ENCODE measurements at regions not wholly inside any gene's neighbourhood (a gene's known extent, or its start where the extent isn't known, plus 50 kb on each side); places are given as distances from the start of the nearest gene placed in this dataset.

GRCh38 chr9:99369327-99369722 is 147.2 kb downstream of the SEC61B start:
- Histone ChIP-seq H3K36me3 (no peaks in the 10 kb centered on the region), H3K4me1 (ENCODE audit: low read depth) (peaks cover 37% of the 10 kb centered on the region), H3K4me3 (no peak overlapping the region), H3K27ac (peak overlapping the region; percentile 82), H3K27me3 (no peaks in the 10 kb centered on the region), H3K9me3 (ENCODE audit: low read depth) (no peaks in the 10 kb centered on the region)
- DNase-seq (ENCODE audit: low read depth in 1 of 2, low spot score in 1 of 2), result no peak
- TF ChIP-seq, protein P1, sequence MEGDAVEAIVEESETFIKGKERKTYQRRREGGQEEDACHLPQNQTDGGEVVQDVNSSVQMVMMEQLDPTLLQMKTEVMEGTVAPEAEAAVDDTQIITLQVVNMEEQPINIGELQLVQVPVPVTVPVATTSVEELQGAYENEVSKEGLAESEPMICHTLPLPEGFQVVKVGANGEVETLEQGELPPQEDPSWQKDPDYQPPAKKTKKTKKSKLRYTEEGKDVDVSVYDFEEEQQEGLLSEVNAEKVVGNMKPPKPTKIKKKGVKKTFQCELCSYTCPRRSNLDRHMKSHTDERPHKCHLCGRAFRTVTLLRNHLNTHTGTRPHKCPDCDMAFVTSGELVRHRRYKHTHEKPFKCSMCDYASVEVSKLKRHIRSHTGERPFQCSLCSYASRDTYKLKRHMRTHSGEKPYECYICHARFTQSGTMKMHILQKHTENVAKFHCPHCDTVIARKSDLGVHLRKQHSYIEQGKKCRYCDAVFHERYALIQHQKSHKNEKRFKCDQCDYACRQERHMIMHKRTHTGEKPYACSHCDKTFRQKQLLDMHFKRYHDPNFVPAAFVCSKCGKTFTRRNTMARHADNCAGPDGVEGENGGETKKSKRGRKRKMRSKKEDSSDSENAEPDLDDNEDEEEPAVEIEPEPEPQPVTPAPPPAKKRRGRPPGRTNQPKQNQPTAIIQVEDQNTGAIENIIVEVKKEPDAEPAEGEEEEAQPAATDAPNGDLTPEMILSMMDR (IDR thresholded peaks at IDR 0.05; ENCODE audit: low read depth, low read length), result no peak

- H3K27me3 ChIP-seq, result no peaks in the 10 kb centered on the region
- H3K27ac ChIP-seq, result no peak overlapping the region
- no peak for DNase-seq (ENCODE audit: low read depth in 1 of 2, low spot score in 1 of 2)
- peaks cover 37% of the 10 kb centered on the region for H3K4me1 ChIP-seq (ENCODE audit: low read depth)
- no peaks in the 10 kb centered on the region for H3K9me3 ChIP-seq (ENCODE audit: low read depth)
- TF ChIP-seq, protein P1 (IDR thresholded peaks at IDR 0.05; ENCODE audit: low read depth, low read length), result no peak
- H3K36me3 ChIP-seq, result no peaks in the 10 kb centered on the region
- H3K4me3 ChIP-seq, result no peak overlapping the region
Measured at GRCh38 chr9:99370376-99370775, 148.3 kb downstream of the SEC61B start.

GRCh38 chr9:99371376-99371775 is 149.3 kb downstream of the SEC61B start:
- no peak for DNase-seq (ENCODE audit: low read depth in 1 of 2, low spot score in 1 of 2)
- H3K27ac ChIP-seq, result no peak overlapping the region
- H3K4me3 ChIP-seq, result no peak overlapping the region
- H3K9me3 ChIP-seq (ENCODE audit: low read depth), result no peaks in the 10 kb centered on the region
- no peaks in the 10 kb centered on the region for H3K36me3 ChIP-seq
- H3K4me1 ChIP-seq (ENCODE audit: low read depth), result peaks cover 32% of the 10 kb centered on the region
- TF ChIP-seq, protein P1 (IDR thresholded peaks at IDR 0.05; ENCODE audit: low read depth, low read length), result no peak
- H3K27me3 ChIP-seq, result no peaks in the 10 kb centered on the region

GRCh38 chr9:99373912-99374311 is 151.8 kb downstream of the SEC61B start:
- DNase-seq (ENCODE audit: low read depth in 1 of 2, low spot score in 1 of 2), result no peak
- TF ChIP-seq, protein P1 (IDR thresholded peaks at IDR 0.05; ENCODE audit: low read depth, low read length), result no peak
- H3K27me3 ChIP-seq, result no peaks in the 10 kb centered on the region

DNA sequence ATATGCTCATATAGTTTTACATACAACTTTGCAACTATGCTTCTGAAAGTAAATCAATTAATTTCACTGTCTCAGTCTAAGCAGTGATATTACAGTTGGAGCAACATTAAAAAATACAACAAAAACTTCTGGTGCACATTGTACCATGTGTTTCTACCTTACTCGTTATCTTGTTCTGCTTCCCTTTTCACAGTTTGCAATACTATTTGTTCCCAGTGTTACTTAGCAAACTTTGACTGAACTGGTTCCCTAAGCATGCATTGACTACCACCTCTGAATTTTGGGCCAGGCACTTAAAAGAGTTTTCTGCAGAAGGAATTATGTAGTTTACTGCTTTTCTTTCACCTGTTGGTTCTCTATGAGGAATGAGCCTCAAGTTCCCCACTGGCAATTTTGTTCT is 152.7 kb downstream of the SEC61B start:
- Histone ChIP-seq H3K36me3 (no peaks in the 10 kb centered on the region), H3K27me3 (no peaks in the 10 kb centered on the region), H3K27ac (no peak overlapping the region), H3K9me3 (ENCODE audit: low read depth) (no peaks in the 10 kb centered on the region), H3K4me3 (no peak overlapping the region), H3K4me1 (ENCODE audit: low read depth) (peaks cover 1% of the 10 kb centered on the region)
- TF ChIP-seq, protein P1 (IDR thresholded peaks at IDR 0.05; ENCODE audit: low read depth, low read length), result no peak
- no peak for DNase-seq (ENCODE audit: low read depth in 1 of 2, low spot score in 1 of 2)

More at GRCh38 chr9:99373912-99374311, 151.8 kb downstream of the SEC61B start:
- no peaks in the 10 kb centered on the region for H3K9me3 ChIP-seq (ENCODE audit: low read depth)
- H3K4me1 ChIP-seq (ENCODE audit: low read depth), result peaks cover 10% of the 10 kb centered on the region
- no peak overlapping the region for H3K4me3 ChIP-seq
- no peak overlapping the region for H3K27ac ChIP-seq
- no peaks in the 10 kb centered on the region for H3K36me3 ChIP-seq

DNA sequence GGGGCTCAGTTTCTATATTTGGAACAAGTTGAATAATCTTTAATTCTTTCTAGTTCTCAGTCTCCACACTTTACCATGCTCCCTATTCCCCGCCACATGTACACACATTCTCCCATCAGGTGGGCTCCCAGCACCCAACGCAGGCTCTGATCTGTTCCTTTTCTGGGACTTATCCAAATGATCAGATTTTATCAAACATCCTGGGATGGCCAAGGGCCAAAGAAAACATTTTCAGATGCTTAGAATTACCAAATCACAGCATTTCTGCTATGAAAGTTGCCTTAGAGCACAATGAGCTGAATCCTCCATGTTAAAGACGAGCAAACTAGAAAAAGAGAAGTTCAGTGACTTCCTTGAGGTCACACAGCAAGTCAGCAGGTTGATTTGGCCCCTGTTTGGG is 153.4 kb downstream of the SEC61B start:
- H3K4me1 ChIP-seq (ENCODE audit: low read depth), result no peaks in the 10 kb centered on the region
- no peak overlapping the region for H3K27ac ChIP-seq
- H3K27me3 ChIP-seq, result no peaks in the 10 kb centered on the region
- TF ChIP-seq, protein P1 (IDR thresholded peaks at IDR 0.05; ENCODE audit: low read depth, low read length), result no peak
- no peaks in the 10 kb centered on the region for H3K9me3 ChIP-seq (ENCODE audit: low read depth)
- H3K36me3 ChIP-seq, result no peaks in the 10 kb centered on the region
- no peak overlapping the region for H3K4me3 ChIP-seq
- no peak for DNase-seq (ENCODE audit: low read depth in 1 of 2, low spot score in 1 of 2)
